SK-N-SH treated with all-trans-retinoic acid at 6 μM for 48 hours (cell line): ENCODE measurements at regions not wholly inside any gene's neighbourhood (a gene's known extent, or its start where the extent isn't known, plus 50 kb on each side); places are given as distances from the start of the nearest gene placed in this dataset.
"Not testable (repeated sequence)": the region's sequence is repeated elsewhere in the genome, so short reads cannot be mapped to it uniquely, and the experiment has no call there.

Experiments
- ARNTL ChIP-seq: fragments of 450-650 bp; formaldehyde crosslinking; IDR thresholded peaks from 2 replicates; pipeline ENCODE4 v1.5.0; 2020; ENCODE audit warnings: low read depth, mild to moderate bottlenecking, moderate library complexity, borderline replicate concordance
- CREB5 ChIP-seq: fragments of 250-450 bp; sonication (Bioruptor Pico); IDR thresholded peaks from 2 replicates; pipeline ENCODE4 v1.5.1; 2020; ENCODE audit warnings: low read depth, mild to moderate bottlenecking, moderate library complexity
- ISL1 ChIP-seq: fragments of 250-450 bp; sonication (Bioruptor Pico); IDR thresholded peaks from 2 replicates; pipeline ENCODE4 v2.1.2; 2022; ENCODE audit warnings: mild to moderate bottlenecking, moderate library complexity
- PPARA ChIP-seq: fragments of 250-450 bp; sonication (Bioruptor Pico); IDR thresholded peaks from 2 replicates; pipeline ENCODE4 v1.5.0; 2020; ENCODE audit warnings: mild to moderate bottlenecking, borderline replicate concordance
- RARB ChIP-seq: fragments of 250-450 bp; sonication (Bioruptor Pico); IDR thresholded peaks from 2 replicates; pipeline ENCODE4 v1.8.0; 2021; ENCODE audit warnings: mild to moderate bottlenecking, moderate library complexity
- ZFP3 ChIP-seq: fragments of 250-450 bp; sonication (Bioruptor Pico); IDR thresholded peaks from 2 replicates; pipeline ENCODE4 v1.5.0; 2020; ENCODE audit warnings: mild to moderate bottlenecking, moderate library complexity
- ZFP30 ChIP-seq: fragments of 450-650 bp; formaldehyde crosslinking; IDR thresholded peaks from 2 replicates; pipeline ENCODE4 v1.5.0; 2022; ENCODE audit warnings: mild to moderate bottlenecking, moderate library complexity
- ZNF8 ChIP-seq: fragments of 450-650 bp; formaldehyde crosslinking; IDR thresholded peaks from 2 replicates; pipeline ENCODE4 v1.5.0; 2020; ENCODE audit warnings: mild to moderate bottlenecking, moderate library complexity
- TF ChIP-seq, protein P1 (sequence below): fragments of 250-450 bp; sonication (Bioruptor Pico); IDR thresholded peaks from 2 replicates; pipeline ENCODE4 v1.8.0; 2020; ENCODE audit warnings: mild to moderate bottlenecking, moderate library complexity, borderline replicate concordance
- TF ChIP-seq, protein P2 (sequence below): fragments of 250-450 bp; sonication (Bioruptor Pico); IDR thresholded peaks from 2 replicates; pipeline ENCODE4 v1.5.0; 2020; ENCODE audit warnings: mild to moderate bottlenecking, moderate library complexity

DNA sequence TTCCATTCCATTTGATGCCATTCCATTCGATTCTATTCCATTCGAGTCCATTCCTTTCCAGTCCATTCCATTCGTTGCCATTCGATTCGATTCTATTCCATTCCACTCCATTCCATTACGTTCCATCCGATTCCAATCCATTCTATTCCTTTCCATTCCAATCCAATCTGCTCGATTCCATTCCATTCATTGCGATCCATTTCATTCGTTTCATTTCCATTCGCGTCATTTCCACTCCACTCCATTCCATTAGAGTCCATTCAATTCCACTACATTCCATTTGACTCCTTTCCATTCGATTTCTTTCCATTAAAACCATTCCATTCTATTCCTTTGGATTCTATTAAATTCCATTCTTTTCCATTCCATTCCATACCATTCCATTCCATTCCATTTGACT is 2584.1 kb upstream of the TPTE start:
- TF ChIP-seq ZFP30 (CRISPR knock-in tag); ISL1 (CRISPR knock-in tag); RARB (CRISPR knock-in tag); ZFP3; ZNF8 (CRISPR knock-in tag); ARNTL (CRISPR knock-in tag); PPARA; CREB5 (CRISPR knock-in tag): not testable (repeated sequence)
- TF ChIP-seq, protein P1, sequence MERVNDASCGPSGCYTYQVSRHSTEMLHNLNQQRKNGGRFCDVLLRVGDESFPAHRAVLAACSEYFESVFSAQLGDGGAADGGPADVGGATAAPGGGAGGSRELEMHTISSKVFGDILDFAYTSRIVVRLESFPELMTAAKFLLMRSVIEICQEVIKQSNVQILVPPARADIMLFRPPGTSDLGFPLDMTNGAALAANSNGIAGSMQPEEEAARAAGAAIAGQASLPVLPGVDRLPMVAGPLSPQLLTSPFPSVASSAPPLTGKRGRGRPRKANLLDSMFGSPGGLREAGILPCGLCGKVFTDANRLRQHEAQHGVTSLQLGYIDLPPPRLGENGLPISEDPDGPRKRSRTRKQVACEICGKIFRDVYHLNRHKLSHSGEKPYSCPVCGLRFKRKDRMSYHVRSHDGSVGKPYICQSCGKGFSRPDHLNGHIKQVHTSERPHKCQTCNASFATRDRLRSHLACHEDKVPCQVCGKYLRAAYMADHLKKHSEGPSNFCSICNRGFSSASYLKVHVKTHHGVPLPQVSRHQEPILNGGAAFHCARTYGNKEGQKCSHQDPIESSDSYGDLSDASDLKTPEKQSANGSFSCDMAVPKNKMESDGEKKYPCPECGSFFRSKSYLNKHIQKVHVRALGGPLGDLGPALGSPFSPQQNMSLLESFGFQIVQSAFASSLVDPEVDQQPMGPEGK (CRISPR knock-in tag): not testable (repeated sequence)
- TF ChIP-seq, protein P2, sequence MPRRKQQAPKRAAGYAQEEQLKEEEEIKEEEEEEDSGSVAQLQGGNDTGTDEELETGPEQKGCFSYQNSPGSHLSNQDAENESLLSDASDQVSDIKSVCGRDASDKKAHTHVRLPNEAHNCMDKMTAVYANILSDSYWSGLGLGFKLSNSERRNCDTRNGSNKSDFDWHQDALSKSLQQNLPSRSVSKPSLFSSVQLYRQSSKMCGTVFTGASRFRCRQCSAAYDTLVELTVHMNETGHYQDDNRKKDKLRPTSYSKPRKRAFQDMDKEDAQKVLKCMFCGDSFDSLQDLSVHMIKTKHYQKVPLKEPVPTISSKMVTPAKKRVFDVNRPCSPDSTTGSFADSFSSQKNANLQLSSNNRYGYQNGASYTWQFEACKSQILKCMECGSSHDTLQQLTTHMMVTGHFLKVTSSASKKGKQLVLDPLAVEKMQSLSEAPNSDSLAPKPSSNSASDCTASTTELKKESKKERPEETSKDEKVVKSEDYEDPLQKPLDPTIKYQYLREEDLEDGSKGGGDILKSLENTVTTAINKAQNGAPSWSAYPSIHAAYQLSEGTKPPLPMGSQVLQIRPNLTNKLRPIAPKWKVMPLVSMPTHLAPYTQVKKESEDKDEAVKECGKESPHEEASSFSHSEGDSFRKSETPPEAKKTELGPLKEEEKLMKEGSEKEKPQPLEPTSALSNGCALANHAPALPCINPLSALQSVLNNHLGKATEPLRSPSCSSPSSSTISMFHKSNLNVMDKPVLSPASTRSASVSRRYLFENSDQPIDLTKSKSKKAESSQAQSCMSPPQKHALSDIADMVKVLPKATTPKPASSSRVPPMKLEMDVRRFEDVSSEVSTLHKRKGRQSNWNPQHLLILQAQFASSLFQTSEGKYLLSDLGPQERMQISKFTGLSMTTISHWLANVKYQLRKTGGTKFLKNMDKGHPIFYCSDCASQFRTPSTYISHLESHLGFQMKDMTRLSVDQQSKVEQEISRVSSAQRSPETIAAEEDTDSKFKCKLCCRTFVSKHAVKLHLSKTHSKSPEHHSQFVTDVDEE (CRISPR knock-in tag): not testable (repeated sequence)
